Adipocyte (in vitro differentiated cells): ENCODE measurements at regions not wholly inside any gene's neighbourhood (a gene's known extent, or its start where the extent isn't known, plus 50 kb on each side); places are given as distances from the start of the nearest gene placed in this dataset.

ENCODE experiments used
- DNase-seq: peaks from one replicate; pipeline ENCODE4 v3.0.0-alpha.2; 2015; ENCODE audit warnings: low read depth
- H3K27me3 ChIP-seq: replicated peaks from 2 replicates; pipeline ENCODE4 v1.7.0; 2013; ENCODE audit warnings: mild to moderate bottlenecking, low read length, moderate library complexity; ENCODE audit not compliant: control insufficient read depth, insufficient read depth
- H3K36me3 ChIP-seq: 2 replicates; pipeline ENCODE4 v1.7.0; 2013; ENCODE audit warnings: low read length, mild to moderate bottlenecking, moderate library complexity; ENCODE audit not compliant: control insufficient read depth, insufficient read depth, severe bottlenecking
- H3K4me1 ChIP-seq: 2 replicates; pipeline ENCODE4 v1.7.0; 2013; ENCODE audit warnings: mild to moderate bottlenecking, low read length, moderate library complexity; ENCODE audit not compliant: control insufficient read depth, insufficient read depth
- H3K4me3 ChIP-seq: 2 replicates; pipeline ENCODE4 v1.7.0; 2013; ENCODE audit warnings: mild to moderate bottlenecking, low read length, moderate library complexity
- H3K9ac ChIP-seq: 2 replicates; pipeline ENCODE4 v1.7.0; 2013; ENCODE audit warnings: mild to moderate bottlenecking, low read length, moderate library complexity
- H3K9me3 ChIP-seq: 2 replicates; pipeline ENCODE4 v1.7.0; 2013; ENCODE audit warnings: mild to moderate bottlenecking, low read length, moderate library complexity; ENCODE audit not compliant: control insufficient read depth

DNA sequence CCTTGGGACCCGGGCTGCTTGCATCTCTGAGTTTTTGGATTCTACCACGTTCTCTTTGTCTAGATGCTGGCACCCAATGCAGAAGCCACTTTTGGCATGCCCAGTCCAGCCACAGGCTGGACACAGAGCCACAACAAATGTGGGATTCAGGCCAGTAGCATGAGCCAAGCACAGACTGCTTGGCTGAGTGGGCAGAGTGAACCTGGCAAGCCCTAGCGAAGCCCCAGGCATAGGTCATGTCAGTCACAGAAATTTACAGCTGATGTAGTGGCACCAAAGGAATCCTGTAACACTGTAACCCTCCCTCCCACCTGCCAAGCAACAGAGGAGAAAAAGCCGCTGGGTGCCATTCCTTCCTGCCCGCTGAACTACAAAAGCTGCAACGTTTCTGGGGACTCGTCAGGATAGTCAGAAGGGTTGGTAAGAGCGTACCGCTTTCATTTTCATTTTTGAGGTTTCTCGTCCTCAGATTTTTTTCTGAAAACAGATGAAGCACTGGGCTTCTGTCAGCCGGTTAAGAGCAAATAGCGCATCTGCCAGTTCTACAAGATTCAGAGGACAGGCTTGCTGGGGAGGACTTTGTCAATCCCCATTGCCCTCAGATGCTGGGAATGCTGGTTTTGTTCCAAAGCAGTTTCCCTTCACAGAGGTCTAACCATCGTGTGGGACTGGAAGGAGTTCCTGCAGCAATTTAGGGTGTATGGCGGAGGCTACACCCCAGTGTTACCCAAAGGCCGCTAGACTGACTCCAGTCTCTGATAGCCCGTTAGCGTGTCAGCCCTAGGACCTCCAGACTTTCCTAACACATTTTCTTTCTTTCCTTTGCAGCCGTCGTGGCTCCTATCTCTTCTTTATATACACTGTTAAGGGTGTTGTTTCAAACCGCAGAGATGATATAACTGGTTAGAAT, 399.0 kb downstream of the HTR1A start:
- H3K4me3 ChIP-seq, result no peak overlapping the region
- no peak overlapping the region for H3K9ac ChIP-seq
- H3K36me3 ChIP-seq, result no peaks in the 10 kb centered on the region
- DNase-seq, result no peak
- H3K9me3 ChIP-seq, result peaks cover 5% of the 10 kb centered on the region
- no peaks in the 10 kb centered on the region for H3K27me3 ChIP-seq
- no peaks in the 10 kb centered on the region for H3K4me1 ChIP-seq

DNA sequence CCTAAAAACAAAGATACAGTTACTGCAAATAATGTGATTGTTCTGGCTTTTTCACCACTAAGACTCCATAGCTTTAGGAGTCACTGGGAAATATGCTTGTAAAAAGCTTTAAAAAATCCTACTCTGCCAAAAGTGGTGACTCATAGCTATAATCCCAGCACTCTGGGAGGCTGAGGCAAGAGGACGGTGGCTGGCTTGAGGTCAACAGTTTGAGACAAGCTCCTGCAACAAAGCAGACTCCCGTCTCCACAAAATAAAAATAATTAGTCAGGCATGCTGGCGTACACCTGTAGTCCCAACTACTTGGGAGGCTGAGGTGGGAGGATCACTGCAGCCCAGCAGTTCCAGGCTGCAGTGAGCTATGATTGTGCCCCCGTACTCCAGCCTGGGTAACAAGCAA, 406.4 kb downstream of the HTR1A start:
- no peak for DNase-seq
- Histone ChIP-seq H3K36me3 (no peaks in the 10 kb centered on the region), H3K27me3 (no peaks in the 10 kb centered on the region), H3K4me3 (no peak overlapping the region), H3K9ac (no peak overlapping the region), H3K4me1 (no peaks in the 10 kb centered on the region), H3K9me3 (no peaks in the 10 kb centered on the region)

DNA sequence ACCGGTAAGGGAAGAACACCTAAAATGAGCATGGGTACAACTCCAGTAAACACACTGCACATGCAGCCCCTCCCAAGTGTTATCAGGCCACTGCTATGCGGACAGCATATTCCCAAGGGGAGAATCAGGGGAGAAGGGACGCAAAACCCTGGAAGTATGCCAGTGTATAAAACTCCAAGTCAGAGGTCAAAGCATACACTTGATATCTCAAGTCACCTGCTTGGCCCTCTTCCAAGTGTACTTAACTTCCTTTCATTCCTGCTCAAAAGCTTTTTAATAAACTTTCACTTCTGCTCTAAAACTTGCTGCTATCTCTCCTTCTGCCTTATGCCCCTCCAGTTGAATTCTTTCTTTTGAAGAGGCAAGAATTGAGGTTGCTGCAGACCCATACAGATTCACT, 408.1 kb downstream of the HTR1A start:
- Histone ChIP-seq H3K9ac (no peak overlapping the region), H3K9me3 (no peaks in the 10 kb centered on the region), H3K27me3 (no peaks in the 10 kb centered on the region), H3K4me3 (no peak overlapping the region), H3K36me3 (no peaks in the 10 kb centered on the region), H3K4me1 (no peaks in the 10 kb centered on the region)
- no peak for DNase-seq

DNA sequence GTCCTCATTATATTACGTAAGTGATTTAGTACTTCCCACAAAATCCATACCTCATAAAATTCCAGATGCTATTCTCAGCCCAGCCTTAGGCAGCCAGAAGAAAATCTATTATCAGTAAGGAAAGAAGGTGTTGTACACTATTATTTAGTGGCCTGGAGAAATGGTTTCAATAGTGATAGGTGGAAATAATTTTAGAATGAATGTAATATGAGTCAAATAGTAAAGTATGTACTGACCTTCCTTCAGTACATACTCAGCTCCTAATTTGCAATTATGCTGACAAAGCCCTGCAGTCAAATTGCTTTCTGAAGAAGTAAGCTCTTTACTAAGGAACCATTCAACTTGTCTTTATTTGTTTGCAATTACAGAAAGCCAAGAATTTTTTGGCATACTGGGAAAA, 409.2 kb downstream of the HTR1A start:
- Histone ChIP-seq H3K27me3 (no peaks in the 10 kb centered on the region), H3K36me3 (no peaks in the 10 kb centered on the region), H3K4me1 (no peaks in the 10 kb centered on the region), H3K4me3 (no peak overlapping the region), H3K9me3 (no peaks in the 10 kb centered on the region), H3K9ac (no peak overlapping the region)
- no peak for DNase-seq

DNA sequence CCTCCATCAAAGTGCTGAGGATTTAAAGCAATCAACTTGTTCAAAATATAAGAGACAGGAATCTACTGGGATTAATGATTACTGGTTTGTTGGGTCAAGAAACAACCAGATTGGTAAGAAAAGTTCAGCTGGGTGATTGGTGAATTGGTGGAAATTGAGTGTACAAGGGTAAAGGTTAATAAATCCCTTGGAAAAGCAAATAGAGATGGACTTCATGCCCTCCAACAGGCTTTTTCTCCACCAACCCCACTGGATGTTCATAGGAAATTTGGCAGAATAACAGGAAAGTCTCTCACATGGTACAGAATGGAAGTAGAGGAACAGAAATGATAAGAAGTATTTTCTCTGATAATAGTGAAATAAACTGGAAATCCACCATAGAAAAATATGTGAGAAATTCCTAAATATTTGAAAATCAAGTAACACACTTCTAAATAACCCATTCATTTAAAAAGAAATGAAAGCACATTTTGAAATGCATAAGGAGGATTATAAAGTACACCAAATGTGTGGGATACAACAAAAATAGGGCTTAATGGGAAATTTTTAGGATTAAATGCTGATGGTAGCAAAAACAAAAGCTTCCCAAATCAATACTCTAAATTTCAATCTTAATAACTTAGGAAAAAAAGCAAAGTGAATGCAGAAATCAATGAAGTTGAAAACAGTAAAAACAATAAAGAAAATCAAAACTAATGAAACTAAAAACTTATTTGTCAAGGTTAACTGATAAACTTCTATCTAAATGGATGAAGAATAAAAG, 426.2 kb downstream of the HTR1A start:
- Histone ChIP-seq H3K9me3 (peaks cover 10% of the 10 kb centered on the region), H3K36me3 (no peaks in the 10 kb centered on the region), H3K4me3 (no peak overlapping the region), H3K4me1 (no peaks in the 10 kb centered on the region), H3K27me3 (no peaks in the 10 kb centered on the region), H3K9ac (no peak overlapping the region)
- DNase-seq, result no peak

DNA sequence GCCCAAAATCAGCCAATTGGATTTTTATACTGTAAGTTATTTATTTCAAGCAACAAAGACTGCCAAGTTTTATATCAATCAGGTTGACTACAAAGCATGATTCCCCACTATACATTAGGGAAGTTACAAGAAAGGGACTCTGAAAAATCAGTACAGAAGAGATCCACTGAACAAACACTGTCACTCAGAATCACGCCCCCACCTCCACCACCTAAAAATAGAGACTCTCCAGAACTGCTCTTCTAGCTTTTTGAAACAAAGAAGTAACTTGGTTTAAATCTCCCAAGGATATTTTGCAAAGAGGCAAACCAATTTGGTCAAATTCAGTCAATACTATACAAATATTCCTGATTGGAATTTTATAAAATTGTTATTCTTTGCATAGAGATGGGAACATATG, 438.0 kb downstream of the HTR1A start:
- Histone ChIP-seq H3K9me3 (no peaks in the 10 kb centered on the region), H3K9ac (no peak overlapping the region), H3K4me3 (no peak overlapping the region), H3K27me3 (no peaks in the 10 kb centered on the region), H3K4me1 (no peaks in the 10 kb centered on the region), H3K36me3 (no peaks in the 10 kb centered on the region)
- no peak for DNase-seq

DNA sequence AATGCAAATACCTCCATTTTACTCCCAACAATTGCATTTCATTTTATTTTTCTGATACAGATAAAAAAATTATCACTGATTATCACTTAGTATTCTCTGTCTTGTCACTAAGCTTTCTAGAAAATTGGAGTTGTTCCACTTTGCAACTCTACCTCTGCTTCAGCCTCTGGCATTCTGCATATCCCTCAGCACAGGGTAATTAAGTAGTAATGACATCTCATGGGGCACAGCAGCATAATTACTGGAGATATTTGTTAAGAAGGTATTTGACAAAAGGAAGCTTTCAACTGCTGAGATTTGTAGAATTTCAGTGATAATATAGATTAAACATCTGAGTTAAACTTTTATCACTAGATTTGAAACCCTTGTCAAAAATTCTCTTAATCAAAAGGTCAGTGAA, 446.2 kb downstream of the HTR1A start:
- no peaks in the 10 kb centered on the region for H3K27me3 ChIP-seq
- no peaks in the 10 kb centered on the region for H3K4me1 ChIP-seq
- H3K9ac ChIP-seq, result no peak overlapping the region
- H3K9me3 ChIP-seq, result no peaks in the 10 kb centered on the region
- no peak overlapping the region for H3K4me3 ChIP-seq
- DNase-seq, result no peak
- no peaks in the 10 kb centered on the region for H3K36me3 ChIP-seq

DNA sequence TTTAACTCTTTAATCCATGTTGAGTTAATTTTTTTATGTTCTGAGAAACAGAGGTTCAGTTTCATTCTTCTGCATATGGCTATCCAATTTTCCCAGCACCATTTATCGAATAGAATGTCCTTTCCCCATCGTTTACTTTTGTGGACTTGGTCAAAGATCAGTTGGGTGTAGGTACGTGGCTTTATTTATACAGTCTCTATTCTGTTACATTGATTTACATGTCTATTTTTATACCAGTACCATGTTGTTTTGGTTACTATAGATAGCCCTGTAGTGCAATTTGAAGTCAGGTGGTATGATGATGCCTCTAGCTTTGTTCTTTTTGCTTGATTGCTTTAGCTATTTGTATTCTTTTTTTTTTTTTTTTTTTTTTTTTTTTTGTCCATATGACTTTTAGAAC, 462.0 kb downstream of the HTR1A start:
- Histone ChIP-seq H3K4me1 (no peaks in the 10 kb centered on the region), H3K36me3 (no peaks in the 10 kb centered on the region), H3K9ac (no peak overlapping the region), H3K27me3 (no peaks in the 10 kb centered on the region), H3K4me3 (no peak overlapping the region), H3K9me3 (peaks cover 7% of the 10 kb centered on the region)
- DNase-seq, result no peak

DNA sequence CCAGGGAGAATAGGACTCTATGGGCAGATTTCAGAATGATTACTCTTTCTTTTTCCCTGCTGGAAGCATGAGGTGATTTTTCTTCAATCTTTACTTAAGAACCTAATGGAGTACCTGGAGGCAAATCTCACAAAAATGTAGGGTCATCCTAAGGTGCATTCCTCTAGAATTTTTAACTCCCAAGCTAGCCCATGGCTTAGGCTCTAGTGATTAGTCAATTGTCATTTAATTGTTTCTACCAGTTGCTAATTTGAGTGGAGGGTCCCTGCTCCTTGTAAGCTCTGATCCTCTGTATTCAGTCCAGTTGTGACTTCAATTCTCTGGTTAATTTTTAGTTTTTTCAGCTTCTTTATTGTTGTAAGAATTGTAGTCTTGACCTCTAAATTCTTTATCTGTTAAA, 467.0 kb downstream of the HTR1A start:
- no peak overlapping the region for H3K4me3 ChIP-seq
- DNase-seq, result no peak
- H3K9ac ChIP-seq, result no peak overlapping the region
- H3K36me3 ChIP-seq, result no peaks in the 10 kb centered on the region
- H3K27me3 ChIP-seq, result no peaks in the 10 kb centered on the region
- H3K9me3 ChIP-seq, result no peaks in the 10 kb centered on the region
- no peaks in the 10 kb centered on the region for H3K4me1 ChIP-seq

DNA sequence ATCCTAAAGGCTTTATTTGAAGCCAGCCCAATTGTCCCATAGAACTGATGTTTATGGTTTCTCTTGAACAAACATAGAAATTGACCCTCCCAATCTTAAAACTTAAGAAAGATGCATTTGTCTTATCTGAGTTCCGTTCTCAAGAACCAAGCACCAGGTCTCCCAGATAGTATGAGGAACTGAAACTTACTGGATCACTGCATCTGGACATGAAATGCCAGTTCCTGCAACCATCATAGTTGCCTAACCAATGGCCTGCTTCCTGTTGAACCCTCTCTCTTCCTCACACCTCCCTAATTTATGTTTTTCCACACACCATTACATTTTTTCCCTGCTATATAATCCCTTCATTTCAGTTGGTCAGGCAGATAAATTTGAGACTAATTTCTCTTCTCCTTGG, 478.9 kb downstream of the HTR1A start:
- DNase-seq, result no peak
- H3K9me3 ChIP-seq, result peaks cover 5% of the 10 kb centered on the region

DNA sequence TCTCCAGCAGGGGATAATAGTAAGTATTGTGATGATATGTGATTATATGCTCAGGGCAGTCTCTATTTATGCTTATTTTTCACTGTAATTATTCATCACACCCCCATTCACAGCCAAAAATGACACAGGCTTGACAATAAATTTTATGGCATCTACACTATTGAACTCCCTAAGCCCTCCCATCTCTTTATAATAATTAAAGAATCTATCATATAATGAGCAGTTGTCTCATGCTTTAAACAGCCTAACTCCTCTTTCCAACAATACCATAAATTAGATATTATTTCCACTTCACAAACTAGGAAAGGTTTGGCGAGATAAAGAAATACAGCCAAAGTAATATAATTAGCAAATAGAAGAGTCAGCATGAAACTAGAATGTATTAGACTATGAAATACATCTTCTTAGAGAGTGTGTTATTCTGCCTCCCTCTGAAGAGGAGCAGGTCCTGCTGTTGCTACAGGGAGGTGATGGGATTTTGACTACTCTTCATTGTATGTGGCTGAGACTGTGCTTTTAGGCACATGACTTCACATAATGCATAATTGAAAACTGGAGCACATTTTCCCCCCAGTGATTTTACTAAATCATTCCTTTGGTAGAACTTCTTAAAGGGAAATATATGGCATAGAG, 488.8 kb downstream of the HTR1A start:
- H3K9me3 ChIP-seq, result no peaks in the 10 kb centered on the region
- H3K4me1 ChIP-seq, result no peaks in the 10 kb centered on the region
- H3K9ac ChIP-seq, result no peak overlapping the region
- H3K36me3 ChIP-seq, result no peaks in the 10 kb centered on the region
- H3K27me3 ChIP-seq, result no peaks in the 10 kb centered on the region
- H3K4me3 ChIP-seq, result no peak overlapping the region
- no peak for DNase-seq

More for the DNA sequence above, 478.9 kb downstream of the HTR1A start:
- Histone ChIP-seq H3K4me1 (no peaks in the 10 kb centered on the region), H3K27me3 (no peaks in the 10 kb centered on the region), H3K4me3 (no peak overlapping the region), H3K9ac (no peak overlapping the region), H3K36me3 (no peaks in the 10 kb centered on the region)
